ENCODE measurements at regions not wholly inside any gene's neighbourhood (a gene's known extent, or its start where the extent isn't known, plus 50 kb on each side); places are given as distances from the start of the nearest gene placed in this dataset.
"Not testable (repeated sequence)": the region's sequence is repeated elsewhere in the genome, so short reads cannot be mapped to it uniquely, and the experiment has no call there.

GRCh38 chr3:80697291-80697690 lies 929.5 kb upstream of the ROBO1 start:
- DNase-seq = no peak

DNA sequence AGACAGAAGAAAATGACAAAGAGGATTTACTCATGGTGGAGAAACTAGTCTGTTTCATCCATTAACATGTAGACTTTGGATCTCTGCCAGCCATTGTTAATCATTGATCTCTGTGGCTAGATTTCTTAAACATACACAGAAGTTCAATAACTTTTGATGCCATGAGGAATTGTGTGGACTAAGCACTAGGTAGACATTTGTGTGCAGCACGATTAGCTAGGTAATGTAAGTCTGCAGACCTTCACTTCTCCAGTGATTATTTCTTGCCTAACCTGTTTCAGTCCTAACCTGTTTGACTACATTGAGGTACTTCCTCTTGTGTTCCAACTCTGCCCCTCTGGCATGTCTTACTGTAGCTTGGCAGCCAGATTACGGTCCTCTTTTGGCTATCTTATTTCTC lies 928.5 kb upstream of the ROBO1 start:
- DNase-seq = no peak

- DNase-seq = no peak
Measured at GRCh38 chr3:80688814-80689213, 921.0 kb upstream of the ROBO1 start.

DNA sequence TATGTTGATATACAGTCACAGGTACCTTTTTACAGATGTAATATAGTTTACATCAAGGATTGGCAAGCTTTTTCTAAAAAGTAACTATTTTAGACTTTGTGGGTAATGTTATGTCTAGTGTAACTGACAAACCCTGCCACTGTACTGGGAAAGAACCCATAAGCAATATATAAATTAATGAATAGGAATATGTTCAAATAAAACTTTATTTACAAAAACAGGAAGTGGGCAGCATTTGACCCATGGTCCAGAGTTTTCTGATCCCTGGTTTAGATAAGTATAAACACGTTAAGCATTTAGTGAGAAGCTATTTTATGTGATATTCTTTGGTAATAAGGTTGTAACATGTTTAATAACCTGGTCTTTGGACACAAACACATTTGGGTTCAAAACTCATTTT lies 915.2 kb upstream of the ROBO1 start:
- DNase-seq = no peak

GRCh38 chr3:80682235-80682634 lies 914.4 kb upstream of the ROBO1 start:
- no peak for DNase-seq

- DNase-seq = no peak
Measured at GRCh38 chr3:80677796-80678195, 910.0 kb upstream of the ROBO1 start.

- DNase-seq = no peak
Measured at GRCh38 chr3:80676866-80677265, 909.1 kb upstream of the ROBO1 start.

DNA sequence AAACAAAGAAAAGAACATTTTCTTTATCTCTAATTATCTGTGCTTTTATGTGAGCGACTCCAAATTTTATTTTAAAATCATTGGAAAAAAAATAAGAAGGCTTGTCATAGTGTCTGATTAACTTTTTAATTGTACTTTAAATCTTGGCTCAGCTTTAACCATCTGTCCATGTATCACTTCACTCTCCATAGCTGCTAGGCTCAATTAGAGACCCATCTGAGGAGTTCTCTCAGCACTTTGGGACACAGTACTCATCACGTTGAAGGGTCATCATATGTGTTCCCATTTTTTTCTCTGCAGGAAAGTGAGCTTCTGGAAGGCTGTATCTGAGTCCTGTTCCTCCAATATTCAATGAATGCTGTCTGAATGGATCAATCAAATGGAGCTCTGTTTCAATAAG lies 908.5 kb upstream of the ROBO1 start:
- no peak for DNase-seq

GRCh38 chr3:80675790-80676189 lies 908.0 kb upstream of the ROBO1 start:
- no peak for DNase-seq

DNA sequence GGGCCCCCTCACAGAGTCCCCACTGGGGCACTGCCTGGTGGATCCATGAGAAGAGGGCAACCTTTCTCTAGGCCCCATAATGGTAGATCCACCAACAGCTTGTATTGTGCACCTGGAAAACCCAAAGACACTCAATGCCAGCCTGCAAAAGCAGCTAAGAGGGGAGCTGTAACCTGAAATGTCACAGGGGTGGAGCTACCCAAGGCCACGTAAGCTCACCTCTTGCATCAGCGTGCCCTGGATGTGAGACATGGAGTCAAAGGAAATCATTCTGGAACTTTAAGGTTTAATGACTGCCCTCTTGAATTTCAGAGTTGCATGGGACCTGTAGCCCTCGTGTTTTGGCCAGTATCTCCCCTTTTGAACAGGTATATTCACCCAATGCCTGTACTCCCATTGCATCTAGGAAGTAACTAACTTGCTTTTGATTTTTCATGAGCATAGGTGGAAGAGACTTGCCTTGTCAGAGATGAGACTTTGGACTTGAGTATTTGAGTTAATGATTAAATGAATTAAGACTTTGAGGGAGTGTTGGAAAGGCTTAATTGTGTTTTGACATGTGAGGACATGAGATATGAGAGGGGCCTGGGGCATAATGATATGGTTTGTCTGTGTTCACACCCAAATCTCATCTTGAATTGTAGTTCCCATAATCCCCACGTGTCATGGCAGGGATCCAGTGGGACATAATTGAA lies 900.9 kb upstream of the ROBO1 start:
- DNase-seq = no peak

DNA sequence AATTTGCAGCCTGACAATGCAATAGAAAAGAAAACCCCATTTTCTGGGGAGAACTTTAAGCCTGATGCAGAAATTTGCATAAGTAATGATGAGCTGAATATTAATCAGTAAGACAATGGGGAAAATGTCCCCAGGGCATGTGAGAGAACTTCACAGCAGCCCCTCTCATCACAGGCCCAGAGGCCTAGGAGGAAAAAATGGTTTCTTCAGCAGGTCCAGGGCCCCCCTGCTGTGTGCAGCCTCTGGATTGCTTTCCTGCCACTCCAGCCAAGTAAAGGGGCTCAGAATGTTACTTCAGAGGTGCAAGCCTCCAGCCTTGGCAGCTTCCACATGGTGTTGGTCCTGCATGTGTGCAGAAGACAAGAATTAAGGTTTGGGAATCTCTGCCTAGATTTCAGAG lies 900.3 kb upstream of the ROBO1 start:
- DNase-seq = no peak

DNA sequence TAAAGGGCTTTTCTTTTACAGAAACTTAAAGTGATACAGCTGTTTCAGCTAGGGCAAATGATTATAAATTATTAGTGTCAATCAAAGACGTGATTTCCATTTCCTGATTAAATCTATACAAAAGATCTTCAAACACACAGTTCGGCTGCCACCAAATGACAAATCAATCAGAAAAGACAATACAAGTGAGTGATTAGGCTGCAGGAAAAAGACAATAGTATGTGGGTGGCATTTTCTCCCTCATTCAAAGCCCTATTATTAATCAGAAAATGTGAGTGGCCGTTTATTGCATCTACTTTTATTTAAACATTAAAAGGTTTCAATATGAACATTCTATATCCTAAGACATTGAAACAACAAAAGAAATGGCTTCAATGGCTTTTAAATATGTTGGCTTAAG lies 895.6 kb upstream of the ROBO1 start:
- no peak for DNase-seq

DNA sequence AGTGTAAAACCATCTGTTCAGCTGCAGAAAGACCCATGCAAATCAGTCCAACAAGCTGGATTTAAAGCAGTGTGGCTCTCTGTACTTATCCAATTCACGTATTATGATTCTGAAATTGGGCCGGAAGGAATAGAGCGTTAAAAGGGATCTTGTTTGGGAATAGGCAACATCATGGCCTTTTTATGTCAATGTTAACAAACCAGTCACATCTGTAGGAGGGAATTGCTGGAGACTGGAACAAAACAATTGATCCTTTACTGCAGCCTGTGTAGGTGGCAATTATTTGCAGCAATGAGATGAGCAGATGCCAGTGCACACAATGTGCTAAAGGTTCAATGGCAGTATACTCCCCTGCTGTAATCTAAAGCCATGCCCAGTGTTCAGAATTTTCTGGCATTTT lies 887.4 kb upstream of the ROBO1 start:
- DNase-seq = no peak

DNA sequence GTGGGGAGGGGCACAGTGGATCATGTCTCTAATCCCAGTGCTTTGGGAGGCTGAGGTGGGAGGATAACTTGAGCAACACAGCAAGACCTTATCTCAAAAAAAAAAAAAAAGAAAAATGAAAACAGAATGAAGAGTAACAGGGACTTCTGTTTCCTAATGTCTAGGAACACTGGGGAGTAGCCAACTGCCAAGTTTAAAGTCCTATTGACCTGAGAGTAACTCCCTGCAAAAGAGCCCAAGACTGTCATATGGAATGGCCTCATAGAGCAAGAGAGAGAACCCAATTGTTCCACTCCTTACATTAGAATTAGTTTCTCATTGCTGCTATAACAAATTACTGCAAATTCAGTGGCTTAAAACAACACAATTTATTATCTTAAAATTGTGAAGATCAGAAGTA lies 881.4 kb upstream of the ROBO1 start:
- DNase-seq = no peak

DNA sequence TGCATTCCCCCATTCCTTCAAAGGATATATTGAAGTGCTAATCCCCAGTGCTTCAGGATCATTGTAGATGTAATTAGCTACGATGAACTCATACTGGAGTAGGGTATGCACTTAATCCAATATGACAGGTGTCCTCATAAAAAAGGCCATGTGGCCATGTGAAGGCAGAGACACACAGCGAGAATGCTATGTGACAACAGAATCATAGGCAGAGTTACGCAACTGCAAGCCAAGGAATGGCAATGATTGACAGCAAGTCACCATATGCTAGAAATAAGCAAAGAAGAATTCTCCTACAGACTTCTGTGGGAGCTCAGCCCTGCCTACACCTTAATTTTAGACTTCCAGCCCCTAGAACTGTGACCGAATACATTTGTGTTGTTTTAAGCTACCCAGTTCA lies 875.6 kb upstream of the ROBO1 start:
- DNase-seq = no peak

DNA sequence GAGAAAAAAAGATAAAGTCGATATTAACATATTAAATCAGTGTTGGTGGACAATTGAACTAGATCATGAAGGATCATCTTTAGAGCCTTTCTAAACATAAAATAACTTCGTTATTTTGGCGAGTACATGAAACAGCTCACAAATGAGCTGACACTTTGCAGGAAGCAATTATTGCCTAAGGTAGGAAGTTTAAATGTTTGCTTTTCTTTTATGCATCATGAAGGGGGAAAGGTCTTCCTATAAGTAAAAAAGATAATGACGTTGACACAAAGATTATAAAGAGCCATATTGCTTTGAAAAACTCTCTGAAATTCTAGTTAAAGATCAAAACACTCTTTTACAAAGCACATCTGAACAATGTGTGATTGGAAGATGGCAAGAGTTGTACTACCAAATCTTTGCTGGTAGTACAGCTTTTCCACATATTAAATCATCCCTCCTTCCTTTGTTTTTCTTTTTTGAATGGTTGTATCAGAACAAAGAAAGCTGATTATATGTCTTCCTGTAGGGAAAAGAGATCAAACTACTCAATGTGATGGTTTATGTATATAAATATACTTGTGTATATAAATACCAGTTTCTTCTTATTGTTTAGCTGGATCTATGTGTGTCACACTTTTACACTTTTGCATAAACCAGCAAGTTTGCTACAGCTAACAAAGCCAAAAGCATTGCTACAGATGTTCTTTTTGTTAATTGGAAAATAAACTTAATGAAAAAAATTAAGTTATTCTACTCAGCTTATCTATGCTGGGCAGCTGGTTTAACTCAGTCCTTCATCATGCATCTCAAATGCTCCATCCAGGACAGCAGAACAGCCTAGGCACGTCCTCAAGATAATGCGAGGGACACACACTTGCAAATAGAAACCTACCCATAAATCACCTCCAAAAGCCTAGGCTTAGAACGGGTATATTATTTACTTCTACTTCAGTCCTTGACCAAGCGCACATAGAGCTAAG lies 850.8 kb upstream of the ROBO1 start:
- no peak for DNase-seq

DNA sequence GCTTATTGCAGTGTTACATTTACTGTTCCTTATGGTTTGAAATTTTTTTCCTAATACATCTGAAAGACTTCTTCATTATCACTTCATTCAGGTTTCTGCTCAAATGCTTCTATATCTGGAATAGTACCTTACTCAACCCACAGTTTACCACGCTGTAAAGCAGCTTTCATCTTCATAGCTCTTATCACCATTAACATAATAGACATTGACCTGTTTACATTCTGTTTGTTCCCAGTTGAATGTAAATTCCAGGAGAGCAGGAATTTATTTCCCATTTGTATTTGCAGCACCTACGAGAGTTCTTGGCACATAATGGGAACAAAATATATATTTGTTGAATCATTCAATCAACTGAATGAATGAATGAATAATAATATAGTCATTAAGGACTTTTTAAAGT lies 844.6 kb upstream of the ROBO1 start:
- no peak for DNase-seq

DNA sequence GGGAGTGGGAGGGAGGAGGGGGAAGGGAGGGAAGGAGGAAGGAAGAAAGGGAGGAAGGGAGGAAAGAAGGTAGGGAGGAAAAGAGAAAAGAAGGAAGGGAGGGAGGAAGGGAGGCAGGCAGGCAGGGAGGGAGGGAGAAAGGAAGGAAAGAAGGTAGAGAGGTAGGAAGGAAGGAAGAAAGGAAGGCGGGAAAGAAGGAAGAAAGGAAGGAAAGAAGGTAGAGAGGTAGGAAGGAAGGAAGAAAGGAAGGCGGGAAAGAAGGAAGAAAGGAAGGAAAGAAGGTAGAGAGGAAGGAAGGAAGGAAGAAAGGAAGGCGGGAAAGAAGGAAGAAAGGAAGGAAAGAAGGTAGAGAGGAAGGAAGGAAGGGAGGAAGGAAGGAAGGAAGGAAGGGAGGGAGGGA lies 840.3 kb upstream of the ROBO1 start:
- not testable (repeated sequence) for DNase-seq

DNA sequence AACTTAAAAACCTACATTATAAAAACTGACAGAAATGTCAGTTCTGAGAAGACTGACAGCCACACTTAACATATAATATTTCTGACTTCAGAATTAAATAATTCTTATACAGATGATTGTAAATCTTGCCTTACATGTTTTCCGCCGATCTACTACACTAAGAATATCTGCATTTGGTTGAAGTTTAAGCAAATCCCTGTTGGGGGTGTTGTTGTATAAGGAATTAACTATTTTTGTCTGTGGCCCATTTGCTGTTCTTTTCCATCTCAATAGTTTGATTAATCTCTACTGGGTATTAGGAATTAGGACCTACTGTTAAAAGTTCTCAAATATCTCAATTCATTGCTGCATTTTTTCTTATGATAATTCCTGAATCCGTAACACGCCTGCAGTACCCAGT lies 838.3 kb upstream of the ROBO1 start:
- DNase-seq = no peak

GRCh38 chr3:80601479-80601878 lies 833.7 kb upstream of the ROBO1 start:
- DNase-seq = no peak

- DNase-seq = no peak
Measured at GRCh38 chr3:80592792-80593191, 825.0 kb upstream of the ROBO1 start.

- no peak for DNase-seq
Measured at GRCh38 chr3:80586338-80586737, 818.5 kb upstream of the ROBO1 start.

- no peak for DNase-seq
Measured at GRCh38 chr3:80580146-80580545, 812.3 kb upstream of the ROBO1 start.

GRCh38 chr3:80564391-80564790 lies 796.6 kb upstream of the ROBO1 start:
- no peak for DNase-seq

Data from inflammatory macrophage treated with lipopolysaccharide for 4 hours (primary cell).